Cardiac muscle cell (in vitro differentiated cells and primary cell): ENCODE measurements at regions not wholly inside any gene's neighbourhood (a gene's known extent, or its start where the extent isn't known, plus 50 kb on each side); places are given as distances from the start of the nearest gene placed in this dataset.
"Not testable (repeated sequence)": the region's sequence is repeated elsewhere in the genome, so short reads cannot be mapped to it uniquely, and the experiment has no call there.

Experiments used
- DNase-seq, 2 donors: peaks; one replicate each; pipeline versions ENCODE4 v3.0.0 to v3.0.0-alpha.2; 2010 to 2017; ENCODE audit warnings: low read depth in 1 of 2, low spot score in 1 of 2
- H3K27ac ChIP-seq: fragments of 200-600 bp; sonication (generic); 2 replicates; pipeline ENCODE4 v1.5.1; 2016
- H3K27me3 ChIP-seq: fragments of 200-600 bp; sonication (generic); 2 replicates; pipeline ENCODE4 v1.6.0; 2016; ENCODE audit warnings: control low read depth
- H3K36me3 ChIP-seq: fragments of 200-600 bp; sonication (generic); 2 replicates; pipeline ENCODE4 v1.5.1; 2016; ENCODE audit warnings: control low read depth
- H3K4me1 ChIP-seq: fragments of 200-600 bp; sonication (generic); 2 replicates; pipeline ENCODE4 v1.8.1; 2017; ENCODE audit warnings: low read depth, mild to moderate bottlenecking, mixed run types
- H3K4me3 ChIP-seq: fragments of 200-600 bp; sonication (generic); 2 replicates; pipeline ENCODE4 v1.5.1; 2016; ENCODE audit warnings: mild to moderate bottlenecking
- H3K9me3 ChIP-seq: fragments of 200-600 bp; sonication (generic); 2 replicates; pipeline ENCODE4 v1.5.1; 2017; ENCODE audit warnings: low read depth, mild to moderate bottlenecking, control low read depth
- CTCF ChIP-seq: IDR thresholded peaks from 2 replicates; pipeline ENCODE4 v1.5.1; 2012; ENCODE audit warnings: low read depth, mild to moderate bottlenecking, low read length

DNA sequence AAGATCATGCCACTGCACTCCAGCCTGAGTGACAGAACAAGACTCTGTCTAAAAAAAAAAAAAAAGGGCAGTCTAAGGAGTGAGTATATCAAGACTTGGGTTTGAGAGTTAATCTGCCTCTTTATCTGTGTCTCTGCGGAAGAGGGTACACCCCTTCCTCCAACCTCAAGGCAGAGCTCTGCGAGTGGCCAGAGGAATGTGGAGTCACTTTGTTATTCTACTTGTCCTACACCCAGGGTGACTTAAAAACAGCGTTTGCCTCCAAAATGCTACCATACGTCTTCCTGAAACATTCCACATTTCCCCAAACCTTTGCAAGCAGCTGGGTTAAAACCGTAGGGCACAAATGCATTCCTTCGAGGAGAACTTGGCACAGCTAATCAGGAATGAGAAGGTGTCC lies 199.9 kb downstream of the SHOX start:
- Histone ChIP-seq H3K4me1 (no peaks in the 10 kb centered on the region), H3K4me3 (no peak overlapping the region), H3K27me3 (no peaks in the 10 kb centered on the region), H3K36me3 (no peaks in the 10 kb centered on the region), H3K27ac (no peak overlapping the region), H3K9me3 (no peaks in the 10 kb centered on the region)
- DNase-seq: no peak
- TF ChIP-seq CTCF: no peak

DNA sequence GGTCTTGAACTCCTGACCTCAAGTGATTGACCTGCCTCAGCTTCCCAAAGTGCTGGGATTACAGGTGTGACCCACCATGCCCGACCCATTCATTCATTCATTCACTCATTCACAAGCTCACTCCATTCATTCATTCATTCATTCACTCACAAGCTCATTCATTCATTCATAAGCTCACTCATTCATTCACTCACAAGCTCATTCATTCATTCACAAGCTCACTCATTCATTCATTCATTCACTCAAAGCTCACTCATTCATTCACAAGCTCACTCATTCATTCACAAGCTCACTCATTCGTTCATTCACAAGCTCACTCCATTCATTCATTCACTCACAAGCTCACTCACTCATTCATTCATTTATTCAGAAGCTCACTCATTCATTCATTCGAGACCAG lies 198.6 kb downstream of the SHOX start:
- no peak overlapping the region for H3K27ac ChIP-seq
- no peaks in the 10 kb centered on the region for H3K9me3 ChIP-seq
- no peak overlapping the region for H3K4me3 ChIP-seq
- H3K4me1 ChIP-seq: no peaks in the 10 kb centered on the region
- no peaks in the 10 kb centered on the region for H3K27me3 ChIP-seq
- no peak for TF ChIP-seq CTCF
- no peaks in the 10 kb centered on the region for H3K36me3 ChIP-seq
- DNase-seq: no peak

- no peaks in the 10 kb centered on the region for H3K9me3 ChIP-seq
- TF ChIP-seq CTCF: no peak
- H3K27me3 ChIP-seq: no peaks in the 10 kb centered on the region
- H3K27ac ChIP-seq: no peak overlapping the region
- DNase-seq: no peak
- no peaks in the 10 kb centered on the region for H3K4me1 ChIP-seq
- no peak overlapping the region for H3K4me3 ChIP-seq
- no peaks in the 10 kb centered on the region for H3K36me3 ChIP-seq
Measured at GRCh38 chrX:828411-828959, 197.9 kb downstream of the SHOX start.

GRCh38 chrX:826448-826847 lies 195.9 kb downstream of the SHOX start:
- Histone ChIP-seq H3K27ac (no peak overlapping the region), H3K4me3 (no peak overlapping the region), H3K36me3 (no peaks in the 10 kb centered on the region), H3K4me1 (no peaks in the 10 kb centered on the region), H3K9me3 (no peaks in the 10 kb centered on the region), H3K27me3 (no peaks in the 10 kb centered on the region)
- TF ChIP-seq CTCF: no peak
- no peak for DNase-seq

DNA sequence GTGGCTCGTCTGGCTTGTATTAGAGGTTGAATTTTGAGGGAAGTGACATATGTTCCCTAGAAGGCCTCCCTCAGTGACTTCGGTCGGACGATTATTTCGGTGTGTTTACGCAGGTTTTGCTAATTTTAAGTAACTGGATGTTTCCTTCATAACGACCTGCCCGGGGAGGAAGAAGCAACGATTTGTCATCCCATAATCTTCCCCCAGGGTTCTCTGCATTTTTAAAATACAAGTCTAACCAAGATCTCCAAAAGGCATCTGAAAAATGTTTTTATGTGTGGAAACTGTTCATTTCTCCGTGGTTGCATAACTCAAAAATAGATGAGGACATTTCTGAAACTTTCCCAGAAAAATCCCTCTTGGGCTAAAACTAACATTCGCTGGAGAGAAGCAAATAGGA lies 195.4 kb downstream of the SHOX start:
- Histone ChIP-seq H3K4me1 (no peaks in the 10 kb centered on the region), H3K36me3 (no peaks in the 10 kb centered on the region), H3K27ac (no peak overlapping the region), H3K4me3 (no peak overlapping the region), H3K9me3 (no peaks in the 10 kb centered on the region), H3K27me3 (no peaks in the 10 kb centered on the region)
- DNase-seq: no peak
- TF ChIP-seq CTCF: no peak

GRCh38 chrX:823073-823472 lies 192.5 kb downstream of the SHOX start:
- H3K9me3 ChIP-seq, DNase-seq, H3K36me3 ChIP-seq, H3K4me1 ChIP-seq, H3K4me3 ChIP-seq, H3K27me3 ChIP-seq, H3K27ac ChIP-seq: not testable (repeated sequence)
